MCF 10A (cell line): ENCODE measurements at regions not wholly inside any gene's neighbourhood (a gene's known extent, or its start where the extent isn't known, plus 50 kb on each side); places are given as distances from the start of the nearest gene placed in this dataset.
A peak's percentile ranks its signal among the peaks of the same experiment; 100 is the strongest.

Experiments used
- BruUV-seq: library from RNA; stranded (reverse); fragments of 400-500 nt; replicated peaks from 2 replicates; lab custom pipeline; 2021; lab: Mats Ljungman, UMichigan
- CTCF ChIA-PET: fragments of 300-600 bp; sonication (Branson Sonifier 250); formaldehyde crosslinking; extraction: SDS; loops from one replicate; lab custom pipeline; 2021; ENCODE audit warnings: antibody characterized with exemption, inconsistent platforms; lab: Yijun Ruan, JAX
- POLR2A ChIA-PET: fragments of 300-600, 350-650 bp; sonication (Branson Sonifier 250); formaldehyde crosslinking; extraction: SDS; loops from one replicate; lab custom pipeline; 2020; ENCODE audit warnings: antibody characterized with exemption, inconsistent platforms; lab: Yijun Ruan, JAX
- DNase-seq: peaks from one replicate; pipeline ENCODE4 v3.0.0-alpha.2; 2018; ENCODE audit not compliant: unreplicated experiment
- H3K27ac Mint-ChIP-seq: one replicate; pipeline ENCODE4 v1.8.0; 2022; ENCODE audit warnings: mild to moderate bottlenecking, low read depth, mixed read lengths; ENCODE audit not compliant: unreplicated experiment
- H3K27me3 Mint-ChIP-seq: one replicate; pipeline ENCODE4 v1.8.0; 2022; ENCODE audit warnings: mixed read lengths; ENCODE audit not compliant: insufficient read depth, unreplicated experiment
- H3K36me3 Mint-ChIP-seq: one replicate; pipeline ENCODE4 v1.8.0; 2022; ENCODE audit warnings: mild to moderate bottlenecking, moderate library complexity, mixed read lengths; ENCODE audit not compliant: insufficient read depth, unreplicated experiment
- H3K4me1 Mint-ChIP-seq: one replicate; pipeline ENCODE4 v1.8.0; 2022; ENCODE audit warnings: mixed read lengths; ENCODE audit not compliant: insufficient read depth, unreplicated experiment
- H3K4me3 Mint-ChIP-seq: one replicate; pipeline ENCODE4 v1.8.0; 2022; ENCODE audit warnings: mild to moderate bottlenecking, moderate library complexity, mixed read lengths; ENCODE audit not compliant: unreplicated experiment
- H3K9me3 Mint-ChIP-seq: one replicate; pipeline ENCODE4 v1.8.0; 2022; ENCODE audit warnings: mixed read lengths; ENCODE audit not compliant: unreplicated experiment
- CTCF ChIP-seq: fragments of 200-600 bp; IDR thresholded peaks from one replicate; pipeline ENCODE4 v1.8.0; 2022; ENCODE audit warnings: antibody characterized with exemption, mild to moderate bottlenecking; ENCODE audit not compliant: unreplicated experiment
- intact Hi-C: fragments of 100-400 bp; cut with micrococcal nuclease; formaldehyde crosslinking; loops from 2 replicates; pipeline ENCODE4 v1.14.1; 2022

- no peak overlapping the region for H3K27ac Mint-ChIP-seq
- ChIA-PET POLR2A (interaction anchor here (1.0 to 1.5 kb wide), 3 partner anchors 9 to 20 kb away, joined by 3 to 7 read pairs (median 4); no protein-coding TSS in a partner anchor), CTCF (interaction anchor here (0.7 kb wide), 1 partner anchor 1226 kb away, joined by 3 read pairs; no protein-coding TSS in a partner anchor)
- BruUV-seq: no TSS peak
- H3K27me3 Mint-ChIP-seq: no peaks in the 10 kb centered on the region
- intact Hi-C loops: no loop called here
- no peaks in the 10 kb centered on the region for H3K36me3 Mint-ChIP-seq
- H3K4me3 Mint-ChIP-seq: no peak overlapping the region
- peaks cover 11% of the 10 kb centered on the region for H3K4me1 Mint-ChIP-seq
- no peak for TF ChIP-seq CTCF
- H3K9me3 Mint-ChIP-seq: peaks cover 18% of the 10 kb centered on the region
- no peak for DNase-seq
Observed at GRCh38 chr14:40374221-40374620, 942.0 kb upstream of the FBXO33 start.

GRCh38 chr14:40371011-40371410 lies 938.8 kb upstream of the FBXO33 start:
- H3K4me1 Mint-ChIP-seq: peaks cover 27% of the 10 kb centered on the region
- DNase-seq: peak; percentile 23
- no peaks in the 10 kb centered on the region for H3K36me3 Mint-ChIP-seq
- TF ChIP-seq CTCF: no peak
- BruUV-seq: no TSS peak
- POLR2A ChIA-PET: no interaction called here
- intact Hi-C loops: no loop called here
- no peak overlapping the region for H3K27ac Mint-ChIP-seq
- no peaks in the 10 kb centered on the region for H3K27me3 Mint-ChIP-seq
- peaks cover 12% of the 10 kb centered on the region for H3K9me3 Mint-ChIP-seq
- no peak overlapping the region for H3K4me3 Mint-ChIP-seq
- CTCF ChIA-PET: no interaction called here

- no peaks in the 10 kb centered on the region for H3K36me3 Mint-ChIP-seq
- intact Hi-C loops: no loop called here
- H3K4me1 Mint-ChIP-seq: peaks cover 27% of the 10 kb centered on the region
- no TSS peak for BruUV-seq
- ChIA-PET POLR2A (no interaction called here), CTCF (no interaction called here)
- H3K27me3 Mint-ChIP-seq: no peaks in the 10 kb centered on the region
- H3K4me3 Mint-ChIP-seq: peak overlapping the region; percentile 20
- no peak overlapping the region for H3K27ac Mint-ChIP-seq
- peaks cover 14% of the 10 kb centered on the region for H3K9me3 Mint-ChIP-seq
- TF ChIP-seq CTCF: no peak
- DNase-seq: peak; percentile 38
Observed at GRCh38 chr14:40368314-40368713, 936.1 kb upstream of the FBXO33 start.

GRCh38 chr14:40367717-40368116 lies 935.5 kb upstream of the FBXO33 start:
- Mint-ChIP-seq H3K36me3 (no peaks in the 10 kb centered on the region), H3K27me3 (no peaks in the 10 kb centered on the region), H3K27ac (no peak overlapping the region), H3K4me3 (no peak overlapping the region), H3K4me1 (peaks cover 27% of the 10 kb centered on the region), H3K9me3 (peaks cover 14% of the 10 kb centered on the region)
- ChIA-PET POLR2A (no interaction called here), CTCF (no interaction called here)
- DNase-seq: no peak
- TF ChIP-seq CTCF: no peak
- BruUV-seq: no TSS peak
- intact Hi-C loops: no loop called here
